Left cardiac atrium (tissue), 4 donors: ENCODE measurements at regions not wholly inside any gene's neighbourhood (a gene's known extent, or its start where the extent isn't known, plus 50 kb on each side); places are given as distances from the start of the nearest gene placed in this dataset.
"Not testable (repeated sequence)": the region's sequence is repeated elsewhere in the genome, so short reads cannot be mapped to it uniquely, and the experiment has no call there.

Source experiments
- ATAC-seq, 2 donors: fragments of 200-7000 bp; cut with Tn5 transposase; one replicate each; pipeline ENCODE4 v1.9.1; 2020; ENCODE audit warnings: mild to moderate bottlenecking in 2 of 2, moderate library complexity in 2 of 2
- DNase-seq: peaks from one replicate; pipeline ENCODE4 v3.0.0-alpha.2; 2020
- intact Hi-C, 2 donors: fragments of 100-400 bp; cut with DNase I; formaldehyde crosslinking; loops; one replicate each; pipeline versions ENCODE4 v1.14.1 to v1.15.1; 2022 to 2023
- donor health status: DM: no; HTN: yes; CAD: no.
- donor health status: DM: no; HTN: yes; CAD: no; lungs with severe emphysema.
- donor health status: DM: yes; HTN: yes; CAD: no.
- donor health status: Dilated cardiomyopathy.

- DNase-seq, intact Hi-C loops, ATAC-seq: not testable (repeated sequence)
These were observed 144.2 kb upstream of the PRDX4 start for GRCh38 chrX:23523026-23523657.

GRCh38 chrX:23524467-23524866, 142.8 kb upstream of the PRDX4 start:
- intact Hi-C loops = no loop called here
- ATAC-seq (no peak), DNase-seq (no peak)

GRCh38 chrX:23525531-23525930, 141.8 kb upstream of the PRDX4 start:
- ATAC-seq (no peak), DNase-seq (no peak)
- intact Hi-C loops = no loop called here

GRCh38 chrX:23540532-23540931, 126.8 kb upstream of the PRDX4 start:
- intact Hi-C loops = no loop called here
- DNase-seq (no peak), ATAC-seq (no peak)

GRCh38 chrX:23548164-23548563, 119.1 kb upstream of the PRDX4 start:
- ATAC-seq (no peak), DNase-seq (no peak)
- intact Hi-C loops = no loop called here

GRCh38 chrX:23552303-23552702, 115.0 kb upstream of the PRDX4 start:
- DNase-seq (no peak), ATAC-seq (no peak)
- intact Hi-C loops = no loop called here

- DNase-seq (no peak), ATAC-seq (no peak)
- intact Hi-C loops = no loop called here
These were observed 113.0 kb upstream of the PRDX4 start for GRCh38 chrX:23554304-23554703.

- DNase-seq (no peak), ATAC-seq (no peak)
- intact Hi-C loops = no loop called here
These were observed 110.2 kb upstream of the PRDX4 start for GRCh38 chrX:23557070-23557469.

- DNase-seq = no peak
- intact Hi-C loops = no loop called here
- ATAC-seq = no peak
These were observed 107.3 kb upstream of the PRDX4 start for GRCh38 chrX:23559975-23560374.

- no peak for ATAC-seq
- intact Hi-C loops = no loop called here
- DNase-seq = no peak
These were observed 96.5 kb upstream of the PRDX4 start for GRCh38 chrX:23570674-23571343.

GRCh38 chrX:23575281-23575680, 92.0 kb upstream of the PRDX4 start:
- ATAC-seq = no peak
- no peak for DNase-seq
- intact Hi-C loops = no loop called here

- ATAC-seq (no peak), DNase-seq (no peak)
- intact Hi-C loops = no loop called here
These were observed 89.2 kb upstream of the PRDX4 start for GRCh38 chrX:23578079-23578478.

- ATAC-seq (no peak), DNase-seq (no peak)
- intact Hi-C loops = no loop called here
These were observed 77.8 kb upstream of the PRDX4 start for GRCh38 chrX:23589496-23589895.

GRCh38 chrX:23592741-23593140, 74.6 kb upstream of the PRDX4 start:
- intact Hi-C loops = no loop called here
- ATAC-seq = no peak
- DNase-seq = no peak

- DNase-seq (no peak), ATAC-seq (no peak)
- intact Hi-C loops = no loop called here
These were observed 68.7 kb upstream of the PRDX4 start for GRCh38 chrX:23598575-23598974.

- intact Hi-C loops = no loop called here
- ATAC-seq = no peak
- DNase-seq = no peak
These were observed 63.8 kb upstream of the PRDX4 start for GRCh38 chrX:23603501-23603900.

GRCh38 chrX:23610495-23610894, 56.8 kb upstream of the PRDX4 start:
- no peak for ATAC-seq
- no peak for DNase-seq
- intact Hi-C loops = no loop called here

- no peak for DNase-seq
- intact Hi-C loops = no loop called here
- no peak for ATAC-seq
These were observed 54.4 kb upstream of the PRDX4 start for GRCh38 chrX:23612846-23613245.

- DNase-seq (no peak), ATAC-seq (no peak)
- intact Hi-C loops = no loop called here
These were observed 50.9 kb upstream of the PRDX4 start for GRCh38 chrX:23616361-23616760.
